Right atrium auricular region (tissue), 2 donors: ENCODE measurements at regions not wholly inside any gene's neighbourhood (a gene's known extent, or its start where the extent isn't known, plus 50 kb on each side); places are given as distances from the start of the nearest gene placed in this dataset.
A peak's percentile ranks its signal among the peaks of the same experiment; 100 is the strongest.

Source experiments
- DNase-seq: peaks from one replicate; pipeline ENCODE4 v3.0.0-alpha.2; 2019; ENCODE audit warnings: low spot score
- H3K27ac ChIP-seq, 2 donors: fragments of 200-600 bp; sonication (generic); 1 replicate in 1 of 2; 2 replicates in 1 of 2; pipeline ENCODE4 v1.5.1; 2016 to 2019
- H3K27me3 ChIP-seq, 2 donors: fragments of 200-600 bp; sonication (generic); one replicate each; pipeline versions ENCODE4 v1.5.1 to v1.6.0; 2017 to 2019
- H3K36me3 ChIP-seq: fragments of 200-600 bp; sonication (generic); one replicate; pipeline ENCODE4 v1.5.1; 2016
- H3K4me1 ChIP-seq, 2 donors: fragments of 200-600 bp; sonication (generic); one replicate each; pipeline versions ENCODE4 v1.5.1 to v1.6.0; 2017 to 2019
- H3K4me3 ChIP-seq, 2 donors: fragments of 200-600 bp; sonication (generic); 1 replicate in 1 of 2; 2 replicates in 1 of 2; pipeline ENCODE4 v1.5.1; 2017 to 2019; ENCODE audit warnings: mild to moderate bottlenecking in 1 of 2, moderate library complexity in 1 of 2
- H3K9me3 ChIP-seq, 2 donors: fragments of 200-600 bp; sonication (generic); one replicate each; pipeline ENCODE4 v1.5.1; 2019
- TF ChIP-seq, protein P1 (sequence below), 2 donors: fragments of 200-600 bp; sonication (generic); IDR thresholded peaks; one replicate each; pipeline ENCODE4 v1.5.1; 2019; ENCODE audit warnings: antibody characterized with exemption in 2 of 2

DNA sequence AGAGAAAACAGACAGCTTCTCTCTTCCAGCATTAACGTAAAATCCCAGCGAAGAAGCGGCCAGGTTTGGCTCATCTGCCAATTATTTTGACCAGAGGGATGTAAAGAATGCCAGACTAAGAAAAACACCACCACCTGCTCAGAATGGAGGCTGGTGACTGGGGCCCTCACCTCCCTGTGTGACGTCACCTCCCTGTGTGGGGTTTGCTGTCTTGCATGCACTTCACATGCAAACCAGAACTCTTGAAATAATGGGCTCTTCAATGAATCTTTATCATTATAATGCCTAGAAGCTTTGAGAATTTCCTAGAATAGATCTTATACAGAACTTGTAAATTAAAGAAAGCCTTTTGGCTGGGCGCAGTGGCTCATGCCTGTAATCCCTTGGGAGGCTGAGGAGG is 101.8 kb upstream of the WAC start:
- no peak for DNase-seq
- Histone ChIP-seq H3K9me3 (no peaks in the 10 kb centered on the region), H3K27me3 (no peaks in the 10 kb centered on the region), H3K4me1 (peaks cover 0 to 13% of the 10 kb centered on the region in 2 donors), H3K36me3 (no peaks in the 10 kb centered on the region), H3K4me3 (no peak overlapping the region), H3K27ac (no peak overlapping the region)
- TF ChIP-seq, protein P1, sequence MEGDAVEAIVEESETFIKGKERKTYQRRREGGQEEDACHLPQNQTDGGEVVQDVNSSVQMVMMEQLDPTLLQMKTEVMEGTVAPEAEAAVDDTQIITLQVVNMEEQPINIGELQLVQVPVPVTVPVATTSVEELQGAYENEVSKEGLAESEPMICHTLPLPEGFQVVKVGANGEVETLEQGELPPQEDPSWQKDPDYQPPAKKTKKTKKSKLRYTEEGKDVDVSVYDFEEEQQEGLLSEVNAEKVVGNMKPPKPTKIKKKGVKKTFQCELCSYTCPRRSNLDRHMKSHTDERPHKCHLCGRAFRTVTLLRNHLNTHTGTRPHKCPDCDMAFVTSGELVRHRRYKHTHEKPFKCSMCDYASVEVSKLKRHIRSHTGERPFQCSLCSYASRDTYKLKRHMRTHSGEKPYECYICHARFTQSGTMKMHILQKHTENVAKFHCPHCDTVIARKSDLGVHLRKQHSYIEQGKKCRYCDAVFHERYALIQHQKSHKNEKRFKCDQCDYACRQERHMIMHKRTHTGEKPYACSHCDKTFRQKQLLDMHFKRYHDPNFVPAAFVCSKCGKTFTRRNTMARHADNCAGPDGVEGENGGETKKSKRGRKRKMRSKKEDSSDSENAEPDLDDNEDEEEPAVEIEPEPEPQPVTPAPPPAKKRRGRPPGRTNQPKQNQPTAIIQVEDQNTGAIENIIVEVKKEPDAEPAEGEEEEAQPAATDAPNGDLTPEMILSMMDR (IDR thresholded peaks at IDR 0.05): no peak

DNA sequence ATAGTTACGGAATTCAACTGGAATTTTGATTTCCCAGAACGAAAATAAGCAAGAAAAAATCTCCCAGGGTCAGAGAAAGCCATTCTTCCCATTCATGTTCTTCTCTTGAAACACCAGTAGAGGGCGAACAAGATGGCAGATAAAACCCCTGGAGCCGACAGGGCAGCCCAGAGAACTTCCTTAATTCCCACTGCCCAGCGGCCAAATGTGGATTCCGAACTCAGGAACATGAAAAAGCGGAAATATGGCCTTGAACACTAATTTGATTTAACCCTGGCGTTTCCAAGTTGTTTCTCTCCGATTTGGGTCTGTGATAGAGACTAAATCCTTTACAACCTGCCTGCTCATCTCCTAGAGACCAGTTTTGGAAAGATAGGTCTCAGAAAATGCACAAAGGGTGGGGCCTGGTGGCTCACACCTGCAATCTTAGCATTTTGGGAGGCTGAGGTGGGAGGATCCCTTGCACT is 100.7 kb upstream of the WAC start:
- Histone ChIP-seq H3K4me1 (peaks cover 0 to 13% of the 10 kb centered on the region in 2 donors), H3K36me3 (no peaks in the 10 kb centered on the region), H3K4me3 (no peak overlapping the region), H3K9me3 (no peaks in the 10 kb centered on the region), H3K27me3 (no peaks in the 10 kb centered on the region), H3K27ac (no peak overlapping the region)
- TF ChIP-seq, protein P1 (IDR thresholded peaks at IDR 0.05): peak; percentile 46 to 84
- peak; percentile 79 for DNase-seq

DNA sequence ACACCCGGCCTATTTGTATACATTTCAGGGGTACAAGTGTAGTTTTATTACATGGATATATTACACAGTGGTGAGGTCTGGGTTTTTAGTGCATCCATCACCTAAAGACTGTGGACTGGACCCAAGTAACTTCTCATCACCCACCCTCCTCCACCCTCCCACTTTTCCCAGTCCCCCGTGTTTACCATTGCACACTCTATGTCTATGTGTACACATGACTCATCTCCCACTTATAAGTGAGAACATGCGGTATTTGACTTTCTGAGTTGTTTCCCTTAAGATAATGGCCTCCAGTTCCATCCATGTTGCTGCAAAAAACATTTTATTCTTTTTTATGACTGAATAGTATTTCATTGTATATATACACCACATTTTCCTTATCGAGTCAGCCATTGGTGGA is 98.9 kb upstream of the WAC start:
- Histone ChIP-seq H3K4me1 (peaks cover 0 to 13% of the 10 kb centered on the region in 2 donors), H3K9me3 (no peaks in the 10 kb centered on the region), H3K27me3 (no peaks in the 10 kb centered on the region), H3K4me3 (no peak overlapping the region), H3K27ac (no peak overlapping the region), H3K36me3 (no peaks in the 10 kb centered on the region)
- TF ChIP-seq, protein P1 (IDR thresholded peaks at IDR 0.05): no peak
- DNase-seq: no peak

DNA sequence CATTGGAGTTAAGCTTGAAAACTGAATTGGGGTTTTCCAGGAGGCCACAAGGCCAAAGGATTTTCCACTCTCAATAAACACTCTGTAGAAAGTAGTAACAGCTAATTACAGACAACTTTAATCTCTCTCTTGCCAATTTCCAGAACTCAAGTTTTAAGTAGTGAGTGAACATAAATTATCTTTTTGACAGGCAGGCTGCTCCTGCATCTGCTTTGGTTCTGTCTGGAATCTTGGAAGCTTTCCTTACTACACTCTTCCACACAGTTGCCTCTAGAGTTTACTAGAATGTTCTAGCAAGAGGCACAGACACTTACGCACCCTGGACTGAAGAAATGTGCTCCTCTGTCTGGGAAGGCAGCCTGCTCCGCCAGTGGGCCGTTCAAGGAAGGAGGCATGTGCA is 90.5 kb upstream of the WAC start:
- no peaks in the 10 kb centered on the region for H3K9me3 ChIP-seq
- TF ChIP-seq, protein P1 (IDR thresholded peaks at IDR 0.05): no peak
- no peaks in the 10 kb centered on the region for H3K4me1 ChIP-seq
- H3K27me3 ChIP-seq: no peaks in the 10 kb centered on the region
- no peaks in the 10 kb centered on the region for H3K36me3 ChIP-seq
- H3K27ac ChIP-seq: no peak overlapping the region
- no peak overlapping the region for H3K4me3 ChIP-seq
- DNase-seq: no peak

- Histone ChIP-seq H3K36me3 (no peaks in the 10 kb centered on the region), H3K27me3 (no peaks in the 10 kb centered on the region), H3K9me3 (no peaks in the 10 kb centered on the region), H3K4me3 (no peak overlapping the region), H3K4me1 (no peaks in the 10 kb centered on the region), H3K27ac (no peak overlapping the region)
- no peak for DNase-seq
- TF ChIP-seq, protein P1 (IDR thresholded peaks at IDR 0.05): no peak
These were observed 88.9 kb upstream of the WAC start for GRCh38 chr10:28444031-28444430.

DNA sequence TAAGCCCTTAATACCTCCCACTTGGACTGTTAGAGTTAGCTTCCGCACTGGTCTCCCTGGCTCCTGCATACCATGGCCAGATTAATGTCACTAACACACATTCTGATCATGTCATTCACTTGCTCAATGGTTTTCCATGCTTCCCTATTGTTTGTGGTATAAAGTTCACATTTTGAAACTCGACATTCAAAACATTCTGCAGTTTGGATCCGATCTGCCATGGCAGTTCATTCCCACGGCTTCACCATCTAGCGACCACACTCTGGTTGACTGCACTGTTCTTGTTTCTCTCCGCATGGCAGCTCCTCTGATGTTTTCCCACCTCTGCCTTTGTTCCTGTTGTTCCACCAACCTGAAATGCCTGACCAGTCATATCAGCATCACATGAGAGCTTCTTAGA is 87.4 kb upstream of the WAC start:
- no peak overlapping the region for H3K27ac ChIP-seq
- no peak overlapping the region for H3K4me3 ChIP-seq
- no peaks in the 10 kb centered on the region for H3K36me3 ChIP-seq
- H3K4me1 ChIP-seq: no peaks in the 10 kb centered on the region
- TF ChIP-seq, protein P1 (IDR thresholded peaks at IDR 0.05): no peak
- DNase-seq: no peak
- H3K9me3 ChIP-seq: no peaks in the 10 kb centered on the region
- no peaks in the 10 kb centered on the region for H3K27me3 ChIP-seq
